Endothelial cell of umbilical vein (primary cell): ENCODE measurements at regions not wholly inside any gene's neighbourhood (a gene's known extent, or its start where the extent isn't known, plus 50 kb on each side); places are given as distances from the start of the nearest gene placed in this dataset.

ENCODE experiments used
- BruUV-seq: library from RNA; stranded (reverse); fragments of 400-500 nt; replicated peaks from 2 replicates; lab custom pipeline; 2021; lab: Mats Ljungman, UMichigan
- CTCF ChIA-PET: fragments of 300-600, 350-600 bp; sonication (Branson Sonifier 250); formaldehyde crosslinking; loops from one replicate; lab custom pipeline; 2021; ENCODE audit warnings: antibody characterized with exemption, inconsistent platforms; lab: Charles Lee
- POLR2A ChIA-PET: fragments of 300-600, 350-600 bp; sonication (Branson Sonifier 250); formaldehyde crosslinking; loops from one replicate; lab custom pipeline; 2021; ENCODE audit warnings: antibody characterized with exemption, inconsistent platforms; lab: Charles Lee
- DNase-seq: peaks from one replicate; pipeline ENCODE4 v3.0.0-alpha.2; 2011; ENCODE audit warnings: low read depth, low spot score
- FAIRE-seq: peaks from 2 replicates; lab custom pipeline; 2011; peaks lifted over from hg19 to GRCh38; lab: Jason Lieb, UNC
- H2AFZ ChIP-seq: 2 replicates; pipeline ENCODE4 v1.6.0; 2012; ENCODE audit warnings: low read depth, low read length, control low read depth, inconsistent platforms
- H3K27ac ChIP-seq: 2 replicates; pipeline ENCODE4 v1.5.1; 2011; ENCODE audit warnings: low read depth, mild to moderate bottlenecking, control low read depth, low read length, moderate library complexity; ENCODE audit not compliant: insufficient read depth
- H3K27me3 ChIP-seq, 2 experiments: 2 replicates each; pipeline versions ENCODE4 v1.6.0 to v1.6.1; 2011; ENCODE audit warnings: low read length in 2 of 2, mixed read lengths in 1 of 2; ENCODE audit not compliant: control insufficient read depth in 2 of 2, insufficient read depth in 2 of 2
- H3K36me3 ChIP-seq, 2 experiments: 2 replicates in 1 of 2; 3 replicates in 1 of 2; pipeline ENCODE4 v1.5.1; 2011; ENCODE audit warnings: low read length in 2 of 2, mild to moderate bottlenecking in 1 of 2, moderate library complexity in 1 of 2; ENCODE audit not compliant: control insufficient read depth in 2 of 2, insufficient read depth in 2 of 2; ENCODE audit errors: extremely low read depth in 1 of 2
- H3K4me1 ChIP-seq: 3 replicates; pipeline ENCODE4 v1.5.1; 2011; ENCODE audit warnings: mild to moderate bottlenecking, low read length; ENCODE audit not compliant: control insufficient read depth, insufficient read depth; ENCODE audit errors: extremely low read depth
- H3K4me2 ChIP-seq: 2 replicates; pipeline ENCODE4 v1.6.1; 2011; ENCODE audit warnings: low read length, control low read depth, mixed read lengths; ENCODE audit not compliant: insufficient read depth
- H3K4me3 ChIP-seq, 3 experiments: fragments of 200-600 bp in 1 of 3; sonication (generic), shearing (Covaris generic) in 1 of 3; replicated peaks in 1 of 3; 2 replicates each; pipeline ENCODE4 v1.5.1; 2011 to 2016; ENCODE audit warnings: control low read depth in 3 of 3, low read length in 3 of 3, mild to moderate bottlenecking in 2 of 3, inconsistent platforms in 1 of 3, low read depth in 1 of 3, moderate library complexity in 1 of 3; ENCODE audit not compliant: insufficient read depth in 1 of 3
- H3K79me2 ChIP-seq: 2 replicates; pipeline ENCODE4 v1.6.0; 2012; ENCODE audit warnings: low read length, inconsistent platforms; ENCODE audit not compliant: control insufficient read depth, insufficient read depth
- H3K9ac ChIP-seq: replicated peaks from 2 replicates; pipeline ENCODE3; 2011; ENCODE audit warnings: low read length, control low read depth; ENCODE audit not compliant: insufficient read depth; ENCODE audit errors: extremely low read depth
- H3K9me1 ChIP-seq: replicated peaks from 3 replicates; pipeline ENCODE4 v1.6.0; 2011; ENCODE audit warnings: mild to moderate bottlenecking, low read length; ENCODE audit not compliant: control insufficient read depth, insufficient read depth; ENCODE audit errors: extremely low read depth
- H3K9me3 ChIP-seq: replicated peaks from 2 replicates; pipeline ENCODE4 v1.5.1; 2012; ENCODE audit warnings: low read length, inconsistent platforms; ENCODE audit not compliant: control insufficient read depth, insufficient read depth
- H4K20me1 ChIP-seq: replicated peaks from 2 replicates; pipeline ENCODE3; 2011; ENCODE audit warnings: mild to moderate bottlenecking, low read length; ENCODE audit not compliant: control insufficient read depth, insufficient read depth; ENCODE audit errors: extremely low read depth
- EZH2 ChIP-seq: IDR thresholded peaks from 2 replicates; pipeline ENCODE4 v1.6.1; 2012; ENCODE audit warnings: borderline replicate concordance, low read depth, mild to moderate bottlenecking, moderate library complexity, low read length, inconsistent platforms; ENCODE audit not compliant: severe bottlenecking
- FOS ChIP-seq: IDR thresholded peaks from 2 replicates; pipeline ENCODE4 v1.6.1; 2011; ENCODE audit warnings: mild to moderate bottlenecking, low read length, moderate library complexity, borderline replicate concordance; ENCODE audit not compliant: insufficient read depth
- GATA2 ChIP-seq: IDR thresholded peaks from 2 replicates; pipeline ENCODE4 v1.7.0; 2011; ENCODE audit warnings: low read depth, mild to moderate bottlenecking, moderate library complexity, mixed read lengths, low read length; ENCODE audit not compliant: insufficient read length, insufficient read depth
- JUN ChIP-seq: IDR thresholded peaks from 2 replicates; pipeline ENCODE4 v1.6.1; 2011; ENCODE audit warnings: borderline replicate concordance, low read depth; ENCODE audit not compliant: insufficient read length, insufficient read depth
- MAX ChIP-seq: IDR thresholded peaks from 2 replicates; pipeline ENCODE4 v1.6.1; 2011; ENCODE audit not compliant: insufficient read depth, insufficient read length
- MYC ChIP-seq: IDR thresholded peaks from one replicate; pipeline ENCODE4 v1.6.1; 2011; ENCODE audit warnings: mild to moderate bottlenecking, low read depth, low read length
- POLR2A ChIP-seq: IDR thresholded peaks from 2 replicates; pipeline ENCODE4 v1.6.1; 2012; ENCODE audit warnings: low read depth, mild to moderate bottlenecking, control low read depth, low read length
- POLR2AphosphoS5 ChIP-seq: IDR thresholded peaks from 2 replicates; pipeline ENCODE4 v1.6.1; 2012; ENCODE audit warnings: low read depth, mild to moderate bottlenecking, control low read depth, low read length, moderate library complexity; ENCODE audit not compliant: insufficient read depth
- dilution Hi-C: fragments of 300-500 bp; cut with MboI; formaldehyde crosslinking; loops from one replicate; pipeline ENCODE4 v1.15.0; 2019; ENCODE audit warnings: low sequenced_read_pairs; ENCODE audit not compliant: extremely low pct_ligation_motif_present
- intact Hi-C: fragments of 100-400 bp; cut with micrococcal nuclease; formaldehyde crosslinking; loops from one replicate; pipeline ENCODE4 v1.10.0; 2022
- TF ChIP-seq, protein P1 (sequence below), 2 donors: IDR thresholded peaks; 1 replicate in 1 of 2; 2 replicates in 1 of 2; pipeline ENCODE4 v1.5.1; 2011; ENCODE audit warnings: low read length in 2 of 2, mild to moderate bottlenecking in 2 of 2, moderate library complexity in 2 of 2, control low read depth in 1 of 2, inconsistent platforms in 1 of 2, low read depth in 1 of 2; ENCODE audit not compliant: insufficient read depth in 1 of 2; ENCODE audit errors: extremely low read depth in 1 of 2

DNA sequence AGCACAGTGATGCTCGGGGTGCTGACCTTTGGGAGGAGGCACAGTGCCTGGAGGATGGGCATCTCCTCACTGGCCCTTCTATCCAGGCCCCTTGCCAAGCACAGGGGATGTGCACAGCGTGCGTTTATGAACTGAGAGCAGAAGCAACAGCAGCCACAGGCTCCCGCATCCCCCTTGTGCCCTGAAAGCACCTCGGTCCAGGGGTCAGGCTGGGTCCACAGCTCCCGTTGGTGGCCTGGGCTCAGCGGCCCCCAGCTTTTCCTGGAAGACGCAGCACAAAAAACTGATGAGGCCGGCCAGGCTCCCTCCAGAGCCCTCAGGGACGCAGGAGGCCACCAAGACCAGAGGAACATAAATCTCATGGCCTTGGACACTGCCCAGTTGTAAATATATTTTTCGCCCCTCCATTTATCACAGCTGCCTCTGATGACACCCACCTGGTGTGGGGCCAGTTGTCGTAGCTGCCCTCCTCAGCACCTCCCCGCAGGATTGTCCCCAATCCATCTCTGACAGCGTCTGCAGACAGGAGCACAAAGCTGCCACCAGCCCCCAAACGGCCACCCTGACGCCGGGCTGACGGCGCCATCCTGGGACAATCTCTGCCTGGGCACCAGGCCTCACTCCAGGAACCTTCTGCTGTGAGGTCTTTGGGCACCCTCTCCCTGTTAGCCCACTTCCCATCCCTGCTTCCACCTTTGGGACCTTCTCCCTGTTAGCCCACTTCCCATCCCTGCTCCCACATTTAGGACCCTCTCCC, 203.1 kb downstream of the BRD1 start:
- H3K9me1 ChIP-seq: no peaks in the 10 kb centered on the region
- H3K36me3 ChIP-seq: no peaks in the 10 kb centered on the region
- no peak overlapping the region for H3K4me2 ChIP-seq
- dilution Hi-C loops: no loop called here
- POLR2A ChIA-PET: no interaction called here
- CTCF ChIA-PET: no interaction called here
- H3K4me3 ChIP-seq: no peak overlapping the region
- no peak overlapping the region for H3K9ac ChIP-seq
- H3K27ac ChIP-seq: no peak overlapping the region
- H3K79me2 ChIP-seq: no peaks in the 10 kb centered on the region
- H3K9me3 ChIP-seq: no peaks in the 10 kb centered on the region
- intact Hi-C loops: no loop called here
- H2AFZ ChIP-seq: no peak overlapping the region
- FAIRE-seq: no peak
- no peaks in the 10 kb centered on the region for H4K20me1 ChIP-seq
- BruUV-seq: no TSS peak
- no peaks in the 10 kb centered on the region for H3K4me1 ChIP-seq
- H3K27me3 ChIP-seq: no peaks in the 10 kb centered on the region
- DNase-seq: no peak
- no peak for TF ChIP-seq MAX
- TF ChIP-seq, protein P1, sequence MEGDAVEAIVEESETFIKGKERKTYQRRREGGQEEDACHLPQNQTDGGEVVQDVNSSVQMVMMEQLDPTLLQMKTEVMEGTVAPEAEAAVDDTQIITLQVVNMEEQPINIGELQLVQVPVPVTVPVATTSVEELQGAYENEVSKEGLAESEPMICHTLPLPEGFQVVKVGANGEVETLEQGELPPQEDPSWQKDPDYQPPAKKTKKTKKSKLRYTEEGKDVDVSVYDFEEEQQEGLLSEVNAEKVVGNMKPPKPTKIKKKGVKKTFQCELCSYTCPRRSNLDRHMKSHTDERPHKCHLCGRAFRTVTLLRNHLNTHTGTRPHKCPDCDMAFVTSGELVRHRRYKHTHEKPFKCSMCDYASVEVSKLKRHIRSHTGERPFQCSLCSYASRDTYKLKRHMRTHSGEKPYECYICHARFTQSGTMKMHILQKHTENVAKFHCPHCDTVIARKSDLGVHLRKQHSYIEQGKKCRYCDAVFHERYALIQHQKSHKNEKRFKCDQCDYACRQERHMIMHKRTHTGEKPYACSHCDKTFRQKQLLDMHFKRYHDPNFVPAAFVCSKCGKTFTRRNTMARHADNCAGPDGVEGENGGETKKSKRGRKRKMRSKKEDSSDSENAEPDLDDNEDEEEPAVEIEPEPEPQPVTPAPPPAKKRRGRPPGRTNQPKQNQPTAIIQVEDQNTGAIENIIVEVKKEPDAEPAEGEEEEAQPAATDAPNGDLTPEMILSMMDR (IDR thresholded peaks at IDR 0.05; ENCODE audit: extremely low read depth in 1 of 2, insufficient read depth in 1 of 2, low read depth in 1 of 2, low read length in 2 of 2): no peak
- no peak for TF ChIP-seq JUN
- no peak for TF ChIP-seq FOS
- TF ChIP-seq POLR2A: no peak
- no peak for TF ChIP-seq GATA2
- TF ChIP-seq EZH2: no peak
- no peak for TF ChIP-seq MYC
- TF ChIP-seq POLR2AphosphoS5: no peak
